ENCODE measurements at regions not wholly inside any gene's neighbourhood (a gene's known extent, or its start where the extent isn't known, plus 50 kb on each side); places are given as distances from the start of the nearest gene placed in this dataset.

DNA sequence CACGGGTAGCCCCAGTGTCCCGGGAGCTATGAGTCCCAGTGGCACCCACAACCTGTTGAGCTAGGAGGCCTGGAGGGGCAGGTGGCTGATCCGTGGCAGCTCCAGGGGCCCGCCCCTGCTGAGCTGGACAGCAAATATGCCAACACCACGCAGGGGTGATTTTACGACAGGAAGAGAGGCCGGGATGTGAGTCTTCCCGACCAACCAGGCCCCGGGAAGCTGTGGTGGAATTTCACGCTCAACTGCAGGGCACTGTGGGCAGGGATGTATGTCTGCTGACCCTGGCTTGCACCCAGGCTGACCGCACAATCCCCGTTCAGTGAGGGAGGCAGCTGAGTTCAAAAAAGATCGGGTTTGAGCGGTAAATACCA, 183.9 kb downstream of the ERMARD start:
- no peak for TF ChIP-seq EP300 (IDR thresholded peaks at IDR 0.05)
- TF ChIP-seq POLR2AphosphoS5 (IDR thresholded peaks at IDR 0.05) = no peak
- TF ChIP-seq, protein P1, sequence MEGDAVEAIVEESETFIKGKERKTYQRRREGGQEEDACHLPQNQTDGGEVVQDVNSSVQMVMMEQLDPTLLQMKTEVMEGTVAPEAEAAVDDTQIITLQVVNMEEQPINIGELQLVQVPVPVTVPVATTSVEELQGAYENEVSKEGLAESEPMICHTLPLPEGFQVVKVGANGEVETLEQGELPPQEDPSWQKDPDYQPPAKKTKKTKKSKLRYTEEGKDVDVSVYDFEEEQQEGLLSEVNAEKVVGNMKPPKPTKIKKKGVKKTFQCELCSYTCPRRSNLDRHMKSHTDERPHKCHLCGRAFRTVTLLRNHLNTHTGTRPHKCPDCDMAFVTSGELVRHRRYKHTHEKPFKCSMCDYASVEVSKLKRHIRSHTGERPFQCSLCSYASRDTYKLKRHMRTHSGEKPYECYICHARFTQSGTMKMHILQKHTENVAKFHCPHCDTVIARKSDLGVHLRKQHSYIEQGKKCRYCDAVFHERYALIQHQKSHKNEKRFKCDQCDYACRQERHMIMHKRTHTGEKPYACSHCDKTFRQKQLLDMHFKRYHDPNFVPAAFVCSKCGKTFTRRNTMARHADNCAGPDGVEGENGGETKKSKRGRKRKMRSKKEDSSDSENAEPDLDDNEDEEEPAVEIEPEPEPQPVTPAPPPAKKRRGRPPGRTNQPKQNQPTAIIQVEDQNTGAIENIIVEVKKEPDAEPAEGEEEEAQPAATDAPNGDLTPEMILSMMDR (IDR thresholded peaks at IDR 0.05) = no peak
- no peak for TF ChIP-seq POLR2A (IDR thresholded peaks at IDR 0.05)

Measured in gastroesophageal sphincter (tissue), 3 donors.